SH-SY5Y (cell line): ENCODE measurements at regions not wholly inside any gene's neighbourhood (a gene's known extent, or its start where the extent isn't known, plus 50 kb on each side); places are given as distances from the start of the nearest gene placed in this dataset.

ENCODE experiments used
- GATA2 ChIP-seq: IDR thresholded peaks from 2 replicates; pipeline ENCODE4 v1.6.1; 2011; ENCODE audit warnings: mild to moderate bottlenecking, low read depth, low read length
- GATA3 ChIP-seq: IDR thresholded peaks from 2 replicates; pipeline ENCODE4 v1.6.1; 2011; ENCODE audit warnings: low read depth, mild to moderate bottlenecking, low read length, moderate library complexity

- TF ChIP-seq GATA2 = no peak
- no peak for TF ChIP-seq GATA3
These were observed 1135.0 kb upstream of the WWC1 start for GRCh38 chr5:167156446-167156845.
